Glutamatergic neuron (in vitro differentiated cells): ENCODE measurements at regions not wholly inside any gene's neighbourhood (a gene's known extent, or its start where the extent isn't known, plus 50 kb on each side); places are given as distances from the start of the nearest gene placed in this dataset.
"Not testable (repeated sequence)": the region's sequence is repeated elsewhere in the genome, so short reads cannot be mapped to it uniquely, and the experiment has no call there.

Experiments
- DNase-seq: peaks from one replicate; pipeline ENCODE4 v3.0.0; 2022
- H3K27ac Mint-ChIP-seq: one replicate; pipeline ENCODE4 v1.8.0; 2020; ENCODE audit warnings: mild to moderate bottlenecking, mixed read lengths, inconsistent platforms; ENCODE audit not compliant: unreplicated experiment
- H3K27me3 Mint-ChIP-seq: one replicate; pipeline ENCODE4 v1.8.0; 2020; ENCODE audit warnings: mild to moderate bottlenecking, moderate library complexity, mixed read lengths, inconsistent platforms; ENCODE audit not compliant: unreplicated experiment
- H3K36me3 Mint-ChIP-seq: one replicate; pipeline ENCODE4 v1.8.0; 2020; ENCODE audit warnings: mild to moderate bottlenecking, mixed read lengths, inconsistent platforms; ENCODE audit not compliant: unreplicated experiment
- H3K4me1 Mint-ChIP-seq: one replicate; pipeline ENCODE4 v1.8.0; 2020; ENCODE audit warnings: mild to moderate bottlenecking, low read depth, mixed read lengths, inconsistent platforms; ENCODE audit not compliant: unreplicated experiment
- H3K4me3 Mint-ChIP-seq: one replicate; pipeline ENCODE4 v1.8.0; 2020; ENCODE audit warnings: mild to moderate bottlenecking, mixed read lengths, inconsistent platforms; ENCODE audit not compliant: unreplicated experiment
- H3K9me3 Mint-ChIP-seq: one replicate; pipeline ENCODE4 v1.8.0; 2020; ENCODE audit warnings: mild to moderate bottlenecking, moderate library complexity, mixed read lengths, inconsistent platforms; ENCODE audit not compliant: unreplicated experiment
- CTCF ChIP-seq: fragments of 200-600 bp; sonication (generic); IDR thresholded peaks from one replicate; pipeline ENCODE4 v1.5.0; 2021; ENCODE audit not compliant: partially characterized antibody, unreplicated experiment

GRCh38 chr5:163947848-163948666, 442.6 kb downstream of the MAT2B start:
- Mint-ChIP-seq H3K27ac (no peak overlapping the region), H3K9me3 (peaks cover 3% of the 10 kb centered on the region), H3K4me1 (no peaks in the 10 kb centered on the region), H3K36me3 (peaks cover 17% of the 10 kb centered on the region), H3K4me3 (no peak overlapping the region), H3K27me3 (no peaks in the 10 kb centered on the region)
- DNase-seq: no peak
- TF ChIP-seq CTCF: no peak

- Mint-ChIP-seq H3K4me3 (no peak overlapping the region), H3K9me3 (peaks cover 3% of the 10 kb centered on the region), H3K27ac (no peak overlapping the region), H3K36me3 (peaks cover 17% of the 10 kb centered on the region), H3K27me3 (no peaks in the 10 kb centered on the region), H3K4me1 (no peaks in the 10 kb centered on the region)
- DNase-seq: no peak
- TF ChIP-seq CTCF: no peak
These were observed 444.8 kb downstream of the MAT2B start for GRCh38 chr5:163950248-163950647.

GRCh38 chr5:163951069-163951468, 445.6 kb downstream of the MAT2B start:
- Mint-ChIP-seq H3K27ac (no peak overlapping the region), H3K4me3 (no peak overlapping the region), H3K27me3 (no peaks in the 10 kb centered on the region), H3K36me3 (peaks cover 17% of the 10 kb centered on the region), H3K4me1 (no peaks in the 10 kb centered on the region), H3K9me3 (peaks cover 3% of the 10 kb centered on the region)
- DNase-seq: no peak
- no peak for TF ChIP-seq CTCF

- H3K9me3 Mint-ChIP-seq: no peaks in the 10 kb centered on the region
- H3K36me3 Mint-ChIP-seq: no peaks in the 10 kb centered on the region
- H3K4me1 Mint-ChIP-seq: no peaks in the 10 kb centered on the region
- no peak overlapping the region for H3K27ac Mint-ChIP-seq
- no peaks in the 10 kb centered on the region for H3K27me3 Mint-ChIP-seq
- no peak for TF ChIP-seq CTCF
- H3K4me3 Mint-ChIP-seq: no peak overlapping the region
- DNase-seq: no peak
These were observed 448.5 kb downstream of the MAT2B start for GRCh38 chr5:163953901-163954300.

- H3K9me3 Mint-ChIP-seq, DNase-seq, H3K4me1 Mint-ChIP-seq, H3K36me3 Mint-ChIP-seq, H3K27ac Mint-ChIP-seq, H3K4me3 Mint-ChIP-seq, H3K27me3 Mint-ChIP-seq: not testable (repeated sequence)
These were observed 455.8 kb downstream of the MAT2B start for GRCh38 chr5:163961230-163961629.
